C1 segment of cervical spinal cord (tissue), 14 donors: ENCODE measurements at regions not wholly inside any gene's neighbourhood (a gene's known extent, or its start where the extent isn't known, plus 50 kb on each side); places are given as distances from the start of the nearest gene placed in this dataset.
"Not testable (repeated sequence)": the region's sequence is repeated elsewhere in the genome, so short reads cannot be mapped to it uniquely, and the experiment has no call there.

Source experiments
- DNase-seq, 14 donors: peaks; one replicate each; lab custom pipeline; 2025; lab: John Stamatoyannopoulos, UW

DNA sequence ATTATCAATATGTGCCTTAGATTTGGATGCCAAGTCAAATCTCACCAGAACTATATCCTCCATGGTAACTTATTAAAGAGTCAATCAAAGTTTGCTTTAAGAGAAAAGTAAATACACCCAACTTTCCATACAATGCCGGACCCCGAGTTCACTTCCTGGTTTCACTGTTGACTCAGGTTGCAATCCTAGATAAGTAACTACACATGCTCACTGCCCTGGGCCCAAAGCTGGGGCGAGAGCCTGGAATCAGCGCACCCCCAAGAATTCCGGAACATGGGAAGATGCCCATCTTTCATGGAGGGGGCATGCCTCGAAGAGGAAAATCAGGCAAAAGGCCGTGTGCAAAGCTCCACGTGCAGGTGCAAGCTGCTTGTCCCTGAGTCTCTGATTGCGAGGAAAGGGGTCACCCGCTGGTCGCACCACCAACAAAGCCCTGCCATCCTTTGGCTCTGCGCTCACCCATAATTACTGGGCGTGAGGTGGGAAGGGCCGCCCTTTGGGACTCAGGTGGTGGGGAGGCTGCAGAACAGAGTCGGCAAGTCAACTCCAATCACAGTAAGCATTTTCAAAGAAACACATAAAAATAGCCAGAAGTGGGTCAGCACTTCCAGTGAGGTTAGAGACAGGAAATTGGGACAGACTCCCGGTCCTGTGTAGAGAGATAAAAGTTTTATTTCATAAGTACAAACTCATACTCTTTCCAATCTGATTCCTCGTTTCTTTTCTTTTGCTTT is 167.7 kb downstream of the TOMM20 start:
- DNase-seq: no peak

DNA sequence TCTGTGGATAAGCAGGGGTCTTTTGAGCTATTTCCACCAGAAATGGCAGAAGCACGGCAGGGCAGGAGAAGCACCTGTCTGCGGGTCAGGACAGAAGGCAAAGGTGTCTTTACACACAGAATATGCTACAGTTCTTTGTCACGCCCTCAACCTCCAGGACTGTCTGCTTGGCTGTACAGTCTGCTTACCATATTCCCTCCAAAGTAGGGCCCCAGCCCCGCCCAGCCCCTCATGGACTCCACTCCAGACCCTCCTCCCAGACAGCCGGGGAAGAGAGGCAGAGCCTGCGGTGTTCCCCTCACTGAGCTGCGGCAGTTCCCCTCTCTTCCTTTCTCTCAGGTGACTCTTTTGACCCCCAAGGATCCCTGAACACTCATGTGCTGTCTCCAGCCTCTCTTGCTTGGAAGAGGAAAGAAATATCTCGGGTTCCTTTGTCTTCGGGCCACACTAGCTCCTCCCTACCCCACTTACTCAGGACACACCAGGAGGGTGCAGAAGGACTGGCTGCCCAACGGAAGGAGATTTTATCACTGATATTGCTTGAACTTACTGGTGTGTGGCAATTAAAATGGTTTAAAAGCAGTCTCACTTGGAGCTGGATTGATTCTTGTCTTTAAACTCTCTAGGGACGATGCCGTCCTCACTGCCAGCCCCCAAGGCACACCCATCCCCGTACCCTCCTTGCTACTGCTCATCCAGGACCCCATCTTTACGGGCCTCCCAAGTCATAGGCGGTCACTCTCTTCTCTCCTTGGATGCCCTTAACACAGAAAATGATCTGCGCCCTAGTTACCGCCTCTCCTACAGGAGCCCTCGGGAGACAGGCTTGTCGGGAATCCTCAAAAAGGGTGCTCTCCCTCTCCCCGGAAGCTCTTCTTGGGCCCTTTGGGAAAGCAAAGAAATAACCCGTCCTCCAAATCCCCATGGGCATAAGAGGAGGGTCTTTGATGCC is 169.7 kb downstream of the TOMM20 start:
- DNase-seq: no peak

DNA sequence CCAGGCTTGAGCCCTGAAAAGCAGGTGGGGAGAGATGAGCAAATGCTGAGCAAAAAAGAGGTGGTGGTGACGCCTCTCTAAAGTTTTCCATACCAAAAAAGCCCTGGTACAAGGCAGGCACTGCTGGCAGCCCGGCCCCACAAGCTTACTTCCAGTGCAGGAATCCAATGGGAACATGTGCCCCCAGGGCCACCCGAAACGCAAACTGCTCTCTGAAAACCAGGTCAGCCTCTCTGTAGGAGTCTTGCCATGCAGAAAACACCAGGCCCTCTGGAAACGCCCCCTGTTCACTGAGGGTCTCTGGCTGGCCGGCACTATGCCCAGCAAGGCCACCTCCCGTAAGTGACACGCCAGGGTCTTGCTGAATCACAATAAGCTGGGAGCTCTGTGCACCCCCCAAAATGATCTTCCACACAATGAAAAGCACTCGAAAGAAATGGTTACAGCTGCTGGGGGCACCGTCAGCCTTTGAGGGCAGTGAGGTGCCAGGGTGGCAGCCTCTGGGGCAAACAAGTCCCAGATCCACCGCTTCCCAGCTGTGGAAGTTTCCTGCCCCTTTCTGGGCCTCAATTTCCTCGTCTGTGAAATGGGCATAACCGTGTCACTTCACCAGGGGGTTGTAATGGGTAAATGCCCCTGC is 170.5 kb downstream of the TOMM20 start:
- no peak for DNase-seq

DNA sequence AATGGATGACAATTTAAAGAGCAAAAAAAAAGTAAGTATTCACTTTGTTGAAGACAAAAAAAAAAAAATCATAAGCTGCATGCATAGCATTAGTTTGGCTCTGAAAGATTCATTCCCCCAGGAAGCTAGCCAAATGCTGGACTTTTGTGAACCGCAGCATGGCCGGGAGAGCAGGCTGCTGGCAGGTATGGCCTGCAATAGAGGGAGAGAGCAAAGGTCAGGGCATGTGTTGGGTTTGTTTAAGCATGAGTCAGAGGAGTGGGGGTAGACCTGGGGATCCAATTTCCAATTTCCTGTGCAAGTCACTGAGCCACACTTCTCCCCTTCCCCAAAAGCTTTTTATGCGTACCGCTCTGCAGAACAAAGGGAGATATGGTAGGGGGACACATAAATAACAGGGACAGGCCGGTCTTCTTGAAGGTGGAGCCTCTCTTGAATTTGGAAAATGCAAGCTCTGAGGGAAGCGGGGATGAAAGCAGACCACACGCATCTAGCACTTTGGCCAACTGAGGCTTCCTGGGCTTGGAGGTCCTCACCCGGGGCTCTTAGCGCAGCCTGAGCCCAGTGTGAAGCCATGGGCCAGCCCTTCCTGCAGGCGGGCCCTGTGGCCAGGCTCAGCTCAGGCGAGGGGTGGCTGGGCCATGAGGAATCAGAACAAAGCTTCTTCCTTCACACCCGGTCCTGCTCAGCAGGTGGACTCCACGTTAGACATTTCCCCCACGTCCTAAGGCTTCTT is 171.1 kb downstream of the TOMM20 start:
- DNase-seq: no peak

DNA sequence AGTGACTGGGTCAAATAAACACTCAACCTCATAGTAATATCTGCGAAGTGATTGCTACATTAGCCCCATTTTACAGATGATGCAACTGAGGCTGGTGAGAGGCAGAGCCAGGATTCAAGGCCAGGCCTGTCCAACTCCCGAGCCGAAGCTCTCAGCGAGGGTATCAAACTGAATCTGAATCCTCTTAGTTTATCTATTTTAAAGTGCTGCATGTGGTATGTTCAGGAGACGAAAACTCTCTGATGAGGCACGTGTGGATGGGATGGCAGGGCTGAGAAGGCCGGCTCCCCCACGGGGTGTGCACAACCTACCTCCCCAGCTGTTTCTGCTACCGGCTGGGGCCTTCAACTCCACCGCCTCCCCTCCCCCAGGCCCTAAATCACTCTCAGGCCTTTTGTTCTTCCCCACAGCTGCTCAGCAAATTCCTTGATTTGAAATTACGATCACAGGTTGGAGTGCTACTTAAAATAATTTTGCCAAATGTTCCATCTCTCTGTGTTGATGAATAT is 171.8 kb downstream of the TOMM20 start:
- no peak for DNase-seq

GRCh38 chr1:234955107-234955731 is 173.4 kb downstream of the TOMM20 start:
- DNase-seq: peak in 6 of 14 donors; percentile 32 to 61 (median 57)

DNA sequence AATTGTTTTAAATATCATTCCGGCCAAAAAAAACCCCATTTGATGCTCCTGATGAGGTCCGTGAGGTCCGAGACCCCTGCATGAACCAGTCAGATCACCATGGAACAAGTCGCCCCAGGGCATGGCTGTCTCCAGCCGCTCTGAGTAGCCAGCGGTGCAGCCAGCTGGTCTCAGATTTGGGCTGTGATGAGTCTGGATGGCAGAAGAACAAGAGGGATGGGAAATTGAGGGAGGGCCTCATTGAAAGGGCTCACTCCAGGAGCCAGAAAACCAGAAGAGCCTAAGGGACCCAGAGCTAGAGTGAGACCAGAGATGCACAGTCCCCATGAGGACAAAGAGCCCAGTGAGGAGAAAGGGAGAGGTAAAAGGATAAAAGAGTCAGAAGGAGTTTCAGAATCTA is 174.0 kb downstream of the TOMM20 start:
- DNase-seq: no peak

- DNase-seq: no peak
These were observed 174.8 kb downstream of the TOMM20 start for GRCh38 chr1:234953655-234954405.

DNA sequence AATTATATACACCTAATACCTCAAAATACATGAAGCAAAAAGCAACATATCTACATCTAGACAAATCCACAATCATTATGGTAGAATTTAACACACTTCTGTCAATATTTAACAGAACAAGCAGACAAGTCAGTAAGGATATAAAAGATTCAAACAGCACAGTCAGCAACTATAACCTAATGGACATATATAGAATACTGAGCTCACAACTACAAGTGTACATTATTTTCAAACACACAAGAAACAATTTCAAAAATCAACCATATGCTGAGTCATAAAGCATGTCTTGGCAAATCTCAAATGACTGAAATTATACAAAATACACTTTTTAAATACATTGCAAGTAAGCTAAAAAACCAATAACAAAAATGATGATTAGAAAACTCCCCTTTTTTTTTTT is 178.0 kb downstream of the TOMM20 start:
- no peak for DNase-seq

GRCh38 chr1:234949528-234949927 is 179.1 kb downstream of the TOMM20 start:
- DNase-seq: not testable (repeated sequence)

GRCh38 chr1:234944439-234945344 is 183.9 kb downstream of the TOMM20 start:
- no peak for DNase-seq

DNA sequence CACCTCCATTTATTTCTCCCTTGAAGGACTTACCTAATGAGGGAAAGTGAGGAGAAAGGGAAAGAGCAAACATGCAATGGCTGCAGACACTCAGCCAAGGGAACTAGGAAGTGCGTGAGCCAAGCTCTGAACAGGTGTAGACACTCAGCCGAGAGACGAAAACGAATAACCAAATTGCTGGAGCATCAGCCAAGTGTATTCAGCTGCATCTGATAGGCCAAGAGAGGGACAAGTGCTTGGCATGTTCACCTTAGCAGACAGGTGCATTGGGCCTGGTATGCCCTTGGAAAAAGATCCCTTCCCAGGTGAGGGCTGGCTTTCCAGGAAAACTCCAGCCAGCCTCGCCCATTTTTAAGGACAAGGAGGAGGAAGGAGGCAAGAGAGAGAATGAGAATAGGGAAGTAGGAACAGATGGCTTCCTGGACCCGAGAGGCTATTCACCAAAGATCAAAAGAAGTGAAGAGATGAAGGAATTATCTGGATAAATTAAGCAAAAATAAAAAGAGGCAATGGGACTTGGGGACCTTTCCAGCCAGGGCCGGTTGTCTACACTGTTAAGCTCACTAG is 184.7 kb downstream of the TOMM20 start:
- no peak for DNase-seq

- DNase-seq: no peak
These were observed 185.6 kb downstream of the TOMM20 start for GRCh38 chr1:234942879-234943506.

GRCh38 chr1:234942012-234942332 is 186.7 kb downstream of the TOMM20 start:
- DNase-seq: no peak

- DNase-seq: no peak
These were observed 187.2 kb downstream of the TOMM20 start for GRCh38 chr1:234941321-234942011.

GRCh38 chr1:234940841-234941240 is 187.8 kb downstream of the TOMM20 start:
- no peak for DNase-seq

DNA sequence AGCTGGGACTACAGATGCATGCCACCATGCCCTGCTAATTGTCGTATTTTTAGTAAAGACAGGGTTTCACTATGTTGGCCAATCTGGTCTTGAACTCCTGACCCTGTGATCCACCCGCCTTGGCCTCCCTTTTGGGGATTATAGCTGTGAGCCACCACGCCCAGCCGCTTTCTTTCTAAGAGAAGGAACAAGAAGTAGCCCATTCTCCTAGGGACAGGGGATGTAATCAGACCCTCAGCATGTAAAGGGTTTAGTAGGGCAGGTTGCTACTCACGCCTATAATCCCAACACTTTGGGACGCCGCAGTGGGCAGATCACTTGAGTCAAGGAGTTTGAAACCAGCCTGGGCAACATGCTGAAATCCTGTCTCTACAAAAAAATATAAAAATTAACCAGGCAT is 189.7 kb downstream of the TOMM20 start:
- no peak for DNase-seq

GRCh38 chr1:234938135-234938534 is 190.5 kb downstream of the TOMM20 start:
- no peak for DNase-seq
